ENCODE measurements at regions not wholly inside any gene's neighbourhood (a gene's known extent, or its start where the extent isn't known, plus 50 kb on each side); places are given as distances from the start of the nearest gene placed in this dataset.

- Histone ChIP-seq H3K4me1 (ENCODE audit: control insufficient read depth in 2 of 2, insufficient read depth in 2 of 2, low read length in 1 of 2) (no peaks in the 10 kb centered on the region), H3K9me3 (ENCODE audit: control insufficient read depth in 2 of 2, insufficient read depth in 1 of 2, low read depth in 1 of 2, low read length in 1 of 2) (peaks cover 0 to 3% of the 10 kb centered on the region in 2 donors), H3K4me3 (ENCODE audit: low read depth in 1 of 2, low read length in 2 of 2) (no peak overlapping the region), H3K36me3 (ENCODE audit: control insufficient read depth in 2 of 2, insufficient read depth in 2 of 2, low read length in 1 of 2) (no peaks in the 10 kb centered on the region), H3K27ac (ENCODE audit: low read depth in 2 of 2, low read length in 1 of 2) (no peak overlapping the region), H3K27me3 (ENCODE audit: control insufficient read depth in 1 of 2, insufficient read depth in 2 of 2, low read length in 2 of 2) (no peaks in the 10 kb centered on the region)
- 71 to 75% methylated on average over 6 of the region's 6 CpGs for WGBS, 2 donors
These were observed 111.8 kb downstream of the EDN3 start for GRCh38 chr20:59412181-59412580.

GRCh38 chr20:59412875-59413284 is 112.5 kb downstream of the EDN3 start:
- Histone ChIP-seq H3K4me1 (ENCODE audit: control insufficient read depth in 2 of 2, insufficient read depth in 2 of 2, low read length in 1 of 2) (no peaks in the 10 kb centered on the region), H3K27ac (ENCODE audit: low read depth in 2 of 2, low read length in 1 of 2) (no peak overlapping the region), H3K4me3 (ENCODE audit: low read depth in 1 of 2, low read length in 2 of 2) (no peak overlapping the region), H3K36me3 (ENCODE audit: control insufficient read depth in 2 of 2, insufficient read depth in 2 of 2, low read length in 1 of 2) (no peaks in the 10 kb centered on the region), H3K27me3 (ENCODE audit: control insufficient read depth in 1 of 2, insufficient read depth in 2 of 2, low read length in 2 of 2) (no peaks in the 10 kb centered on the region), H3K9me3 (ENCODE audit: control insufficient read depth in 2 of 2, insufficient read depth in 1 of 2, low read depth in 1 of 2, low read length in 1 of 2) (peaks cover 0 to 3% of the 10 kb centered on the region in 2 donors)
- 50 to 58% methylated on average over 6 of the region's 6 CpGs for WGBS, 2 donors

GRCh38 chr20:59413326-59413865 is 113.0 kb downstream of the EDN3 start:
- Histone ChIP-seq H3K27ac (ENCODE audit: low read depth in 2 of 2, low read length in 1 of 2) (no peak overlapping the region), H3K4me3 (ENCODE audit: low read depth in 1 of 2, low read length in 2 of 2) (no peak overlapping the region), H3K36me3 (ENCODE audit: control insufficient read depth in 2 of 2, insufficient read depth in 2 of 2, low read length in 1 of 2) (no peaks in the 10 kb centered on the region), H3K27me3 (ENCODE audit: control insufficient read depth in 1 of 2, insufficient read depth in 2 of 2, low read length in 2 of 2) (no peaks in the 10 kb centered on the region), H3K9me3 (ENCODE audit: control insufficient read depth in 2 of 2, insufficient read depth in 1 of 2, low read depth in 1 of 2, low read length in 1 of 2) (peaks cover 0 to 3% of the 10 kb centered on the region in 2 donors), H3K4me1 (ENCODE audit: control insufficient read depth in 2 of 2, insufficient read depth in 2 of 2, low read length in 1 of 2) (no peaks in the 10 kb centered on the region)
- WGBS, 2 donors = 84 to 88% methylated on average over 6 of the region's 6 CpGs

- peaks cover 0 to 2% of the 10 kb centered on the region in 2 donors for H3K4me1 ChIP-seq (ENCODE audit: control insufficient read depth in 2 of 2, insufficient read depth in 2 of 2, low read length in 1 of 2)
- H3K4me3 ChIP-seq (ENCODE audit: low read depth in 1 of 2, low read length in 2 of 2) = no peak overlapping the region
- no peak overlapping the region for H3K27ac ChIP-seq (ENCODE audit: low read depth in 2 of 2, low read length in 1 of 2)
- no peaks in the 10 kb centered on the region for H3K27me3 ChIP-seq (ENCODE audit: control insufficient read depth in 1 of 2, insufficient read depth in 2 of 2, low read length in 2 of 2)
- no peaks in the 10 kb centered on the region for H3K36me3 ChIP-seq (ENCODE audit: control insufficient read depth in 2 of 2, insufficient read depth in 2 of 2, low read length in 1 of 2)
- 87 to 93% methylated on average over 18 of the region's 18 CpGs for WGBS, 2 donors
- peaks cover 0 to 3% of the 10 kb centered on the region in 2 donors for H3K9me3 ChIP-seq (ENCODE audit: control insufficient read depth in 2 of 2, insufficient read depth in 1 of 2, low read depth in 1 of 2, low read length in 1 of 2)
These were observed 114.7 kb downstream of the EDN3 start for GRCh38 chr20:59414936-59415623.

GRCh38 chr20:59416916-59417315 is 116.5 kb downstream of the EDN3 start:
- Histone ChIP-seq H3K27me3 (ENCODE audit: control insufficient read depth in 1 of 2, insufficient read depth in 2 of 2, low read length in 2 of 2) (no peaks in the 10 kb centered on the region), H3K27ac (ENCODE audit: low read depth in 2 of 2, low read length in 1 of 2) (no peak overlapping the region), H3K4me1 (ENCODE audit: control insufficient read depth in 2 of 2, insufficient read depth in 2 of 2, low read length in 1 of 2) (peaks cover 0 to 2% of the 10 kb centered on the region in 2 donors), H3K36me3 (ENCODE audit: control insufficient read depth in 2 of 2, insufficient read depth in 2 of 2, low read length in 1 of 2) (no peaks in the 10 kb centered on the region), H3K9me3 (ENCODE audit: control insufficient read depth in 2 of 2, insufficient read depth in 1 of 2, low read depth in 1 of 2, low read length in 1 of 2) (no peaks in the 10 kb centered on the region), H3K4me3 (ENCODE audit: low read depth in 1 of 2, low read length in 2 of 2) (no peak overlapping the region)
- WGBS, 2 donors = 82 to 84% methylated on average over 5 of the region's 5 CpGs

- H3K27ac ChIP-seq (ENCODE audit: low read depth in 2 of 2, low read length in 1 of 2) = no peak overlapping the region
- peaks cover 2 to 4% of the 10 kb centered on the region in 2 donors for H3K4me1 ChIP-seq (ENCODE audit: control insufficient read depth in 2 of 2, insufficient read depth in 2 of 2, low read length in 1 of 2)
- H3K36me3 ChIP-seq (ENCODE audit: control insufficient read depth in 2 of 2, insufficient read depth in 2 of 2, low read length in 1 of 2) = no peaks in the 10 kb centered on the region
- H3K27me3 ChIP-seq (ENCODE audit: control insufficient read depth in 1 of 2, insufficient read depth in 2 of 2, low read length in 2 of 2) = no peaks in the 10 kb centered on the region
- no peak overlapping the region for H3K4me3 ChIP-seq (ENCODE audit: low read depth in 1 of 2, low read length in 2 of 2)
- 73 to 74% methylated on average over 6 of the region's 6 CpGs for WGBS, 2 donors
- H3K9me3 ChIP-seq (ENCODE audit: control insufficient read depth in 2 of 2, insufficient read depth in 1 of 2, low read depth in 1 of 2, low read length in 1 of 2) = no peaks in the 10 kb centered on the region
These were observed 120.7 kb downstream of the EDN3 start for GRCh38 chr20:59421089-59421488.

- no peak overlapping the region for H3K27ac ChIP-seq (ENCODE audit: low read depth in 2 of 2, low read length in 1 of 2)
- 62 to 65% methylated on average over 13 of the region's 13 CpGs for WGBS, 2 donors
- H3K4me3 ChIP-seq (ENCODE audit: low read depth in 1 of 2, low read length in 2 of 2) = no peak overlapping the region
- H3K27me3 ChIP-seq (ENCODE audit: control insufficient read depth in 1 of 2, insufficient read depth in 2 of 2, low read length in 2 of 2) = no peaks in the 10 kb centered on the region
- no peaks in the 10 kb centered on the region for H3K36me3 ChIP-seq (ENCODE audit: control insufficient read depth in 2 of 2, insufficient read depth in 2 of 2, low read length in 1 of 2)
- H3K9me3 ChIP-seq (ENCODE audit: control insufficient read depth in 2 of 2, insufficient read depth in 1 of 2, low read depth in 1 of 2, low read length in 1 of 2) = no peaks in the 10 kb centered on the region
- H3K4me1 ChIP-seq (ENCODE audit: control insufficient read depth in 2 of 2, insufficient read depth in 2 of 2, low read length in 1 of 2) = peaks cover 4 to 6% of the 10 kb centered on the region in 2 donors
These were observed 121.7 kb downstream of the EDN3 start for GRCh38 chr20:59421920-59422637.

- Histone ChIP-seq H3K4me1 (ENCODE audit: control insufficient read depth in 2 of 2, insufficient read depth in 2 of 2, low read length in 1 of 2) (peaks cover 4 to 6% of the 10 kb centered on the region in 2 donors), H3K27me3 (ENCODE audit: control insufficient read depth in 1 of 2, insufficient read depth in 2 of 2, low read length in 2 of 2) (no peaks in the 10 kb centered on the region), H3K36me3 (ENCODE audit: control insufficient read depth in 2 of 2, insufficient read depth in 2 of 2, low read length in 1 of 2) (no peaks in the 10 kb centered on the region), H3K27ac (ENCODE audit: low read depth in 2 of 2, low read length in 1 of 2) (no peak overlapping the region), H3K4me3 (ENCODE audit: low read depth in 1 of 2, low read length in 2 of 2) (no peak overlapping the region), H3K9me3 (ENCODE audit: control insufficient read depth in 2 of 2, insufficient read depth in 1 of 2, low read depth in 1 of 2, low read length in 1 of 2) (no peaks in the 10 kb centered on the region)
- 62 to 64% methylated on average over 10 of the region's 10 CpGs for WGBS, 2 donors
These were observed 122.6 kb downstream of the EDN3 start for GRCh38 chr20:59422872-59423544.

GRCh38 chr20:59424976-59425375 is 124.6 kb downstream of the EDN3 start:
- WGBS, 2 donors = 82 to 86% methylated on average over 13 of the region's 13 CpGs
- no peaks in the 10 kb centered on the region for H3K9me3 ChIP-seq (ENCODE audit: control insufficient read depth in 2 of 2, insufficient read depth in 1 of 2, low read depth in 1 of 2, low read length in 1 of 2)

More at GRCh38 chr20:59424976-59425375, 124.6 kb downstream of the EDN3 start:
- Histone ChIP-seq H3K4me3 (ENCODE audit: low read depth in 1 of 2, low read length in 2 of 2) (no peak overlapping the region), H3K27me3 (ENCODE audit: control insufficient read depth in 1 of 2, insufficient read depth in 2 of 2, low read length in 2 of 2) (no peaks in the 10 kb centered on the region), H3K36me3 (ENCODE audit: control insufficient read depth in 2 of 2, insufficient read depth in 2 of 2, low read length in 1 of 2) (no peaks in the 10 kb centered on the region), H3K27ac (ENCODE audit: low read depth in 2 of 2, low read length in 1 of 2) (no peak overlapping the region), H3K4me1 (ENCODE audit: control insufficient read depth in 2 of 2, insufficient read depth in 2 of 2, low read length in 1 of 2) (peaks cover 6 to 9% of the 10 kb centered on the region in 2 donors)
